Psoas muscle (tissue), 7 donors: ENCODE measurements at regions not wholly inside any gene's neighbourhood (a gene's known extent, or its start where the extent isn't known, plus 50 kb on each side); places are given as distances from the start of the nearest gene placed in this dataset.

ENCODE experiments used
- ATAC-seq, 4 donors: fragments of 200-7000 bp; cut with Tn5 transposase; one replicate each; pipeline ENCODE4 v1.9.1; 2020; ENCODE audit warnings: moderate library complexity in 3 of 4, mild to moderate bottlenecking in 2 of 4
- DNase-seq, 2 donors: peaks; one replicate each; pipeline ENCODE4 v3.0.0-alpha.2; 2020
- H3K27ac ChIP-seq: fragments of 200-600 bp; one replicate; pipeline ENCODE4 v1.8.0; 2022
- H3K27me3 ChIP-seq, 3 donors: fragments of 200-600 bp in 1 of 3; one replicate each; pipeline versions ENCODE4 v1.6.1 to v1.8.0; 2013 to 2022; ENCODE audit warnings: low read length in 2 of 3, mild to moderate bottlenecking in 2 of 3, moderate library complexity in 1 of 3; ENCODE audit not compliant: insufficient read depth in 3 of 3
- H3K36me3 ChIP-seq, 2 donors: fragments of 200-600 bp in 1 of 2; one replicate each; pipeline versions ENCODE4 v1.6.1 to v1.8.0; 2013 to 2022; ENCODE audit warnings: low read depth in 1 of 2, mild to moderate bottlenecking in 1 of 2, moderate library complexity in 1 of 2; ENCODE audit not compliant: insufficient read depth in 1 of 2
- H3K4me1 ChIP-seq: fragments of 200-600 bp; one replicate; pipeline ENCODE4 v1.8.0; 2022
- H3K4me3 ChIP-seq: fragments of 200-600 bp; one replicate; pipeline ENCODE4 v1.8.0; 2022; ENCODE audit warnings: mild to moderate bottlenecking
- H3K9me3 ChIP-seq: fragments of 200-600 bp; one replicate; pipeline ENCODE4 v1.8.0; 2022
- CTCF ChIP-seq: fragments of 200-600 bp; IDR thresholded peaks from one replicate; pipeline ENCODE4 v1.8.0; 2022; ENCODE audit warnings: antibody characterized with exemption
- WGBS, 3 donors: extraction: QIAGEN DNeasy Blood & Tissue Kit; methylation state at CpG; one replicate each; pipeline versions ENCODE4 v1.1.6 to v1.1.7; 2013; 5-methylcytosine and 5-hydroxymethylcytosine counted together
- intact Hi-C, 2 donors: fragments of 100-400 bp; cut with DNase I; formaldehyde crosslinking; loops; one replicate each; pipeline versions ENCODE4 v1.11.0 to v1.14.2; 2022
- donor health status: healthy with polysubstance abuse.
- donor health status: DM: no; HTN: no; CAD: no; lungs with moderate emphysema.
- donor health status: Bipolar disorder and iron deficiency.
- donor health status: healthy.
- donor health status: DM: yes; HTN: yes; CAD: no.
- donor health status: DM: no; HTN: no; CAD: no.
- donor health status: DM: yes; HTN: yes; CAD: no.

- no peaks in the 10 kb centered on the region for H3K4me1 ChIP-seq
- WGBS, 3 donors, result 63 to 75% (median 64%) methylated on average over 12 of the region's 12 CpGs
- intact Hi-C loops, result no loop called here
- TF ChIP-seq CTCF, result no peak
- ATAC-seq, result no peak
- DNase-seq, result no peak
- no peak overlapping the region for H3K4me3 ChIP-seq
- H3K36me3 ChIP-seq, result no peaks in the 10 kb centered on the region
- no peak overlapping the region for H3K27ac ChIP-seq
- H3K9me3 ChIP-seq, result no peaks in the 10 kb centered on the region
- peaks cover 0 to 1% (median 0%) of the 10 kb centered on the region in 3 donors for H3K27me3 ChIP-seq
Measured at GRCh38 chr3:11903047-11903446, 56.4 kb upstream of the TAMM41 start.

GRCh38 chr3:11903447-11903846 lies 56.8 kb upstream of the TAMM41 start:
- Histone ChIP-seq H3K27me3 (peaks cover 0 to 1% (median 0%) of the 10 kb centered on the region in 3 donors), H3K36me3 (no peaks in the 10 kb centered on the region), H3K27ac (no peak overlapping the region), H3K4me1 (no peaks in the 10 kb centered on the region), H3K4me3 (no peak overlapping the region), H3K9me3 (no peaks in the 10 kb centered on the region)
- ATAC-seq (no peak), DNase-seq (no peak)
- intact Hi-C loops, result no loop called here
- 63 to 76% (median 67%) methylated on average over 6 of the region's 6 CpGs for WGBS, 3 donors
- no peak for TF ChIP-seq CTCF

GRCh38 chr3:11904157-11904556 lies 57.5 kb upstream of the TAMM41 start:
- Histone ChIP-seq H3K4me3 (no peak overlapping the region), H3K4me1 (no peaks in the 10 kb centered on the region), H3K36me3 (no peaks in the 10 kb centered on the region), H3K9me3 (no peaks in the 10 kb centered on the region), H3K27me3 (peaks cover 0 to 1% (median 0%) of the 10 kb centered on the region in 3 donors), H3K27ac (no peak overlapping the region)
- DNase-seq (no peak), ATAC-seq (no peak)
- no peak for TF ChIP-seq CTCF
- 47 to 68% (median 61%) methylated on average over 4 of the region's 4 CpGs for WGBS, 3 donors
- intact Hi-C loops, result no loop called here

- H3K36me3 ChIP-seq, result no peaks in the 10 kb centered on the region
- WGBS, 3 donors, result 75 to 91% (median 82%) methylated on average over 8 of the region's 8 CpGs
- ATAC-seq, result no peak
- H3K27ac ChIP-seq, result no peak overlapping the region
- intact Hi-C loops, result no loop called here
- no peaks in the 10 kb centered on the region for H3K9me3 ChIP-seq
- no peaks in the 10 kb centered on the region for H3K4me1 ChIP-seq
- H3K4me3 ChIP-seq, result no peak overlapping the region
- peaks cover 0 to 1% (median 0%) of the 10 kb centered on the region in 3 donors for H3K27me3 ChIP-seq
- TF ChIP-seq CTCF, result no peak
- no peak for DNase-seq
Measured at GRCh38 chr3:11906407-11906806, 59.7 kb upstream of the TAMM41 start.
